ENCODE measurements at regions not wholly inside any gene's neighbourhood (a gene's known extent, or its start where the extent isn't known, plus 50 kb on each side); places are given as distances from the start of the nearest gene placed in this dataset.

DNA sequence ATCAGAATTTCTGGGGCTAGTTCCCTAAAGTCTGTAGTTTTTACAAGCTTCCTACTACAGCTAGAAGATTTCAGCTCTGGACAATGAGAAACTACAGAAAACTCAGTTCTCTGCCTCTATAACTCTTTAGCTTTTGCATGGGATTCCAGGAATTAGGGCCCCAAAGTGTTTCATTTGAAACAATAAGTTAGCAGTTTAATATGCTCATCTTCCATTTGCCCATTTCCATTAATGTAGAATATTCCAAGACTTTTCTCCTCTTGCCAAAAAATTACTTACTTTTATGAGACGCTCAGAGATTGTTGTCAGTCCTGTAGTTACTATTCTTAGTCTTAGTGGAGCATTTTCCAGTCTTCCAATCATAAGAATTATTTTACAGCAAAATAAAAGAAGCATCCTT, 719.9 kb downstream of the ADGRL2 start:
- DNase-seq (ENCODE audit: low read depth): no peak

DNA sequence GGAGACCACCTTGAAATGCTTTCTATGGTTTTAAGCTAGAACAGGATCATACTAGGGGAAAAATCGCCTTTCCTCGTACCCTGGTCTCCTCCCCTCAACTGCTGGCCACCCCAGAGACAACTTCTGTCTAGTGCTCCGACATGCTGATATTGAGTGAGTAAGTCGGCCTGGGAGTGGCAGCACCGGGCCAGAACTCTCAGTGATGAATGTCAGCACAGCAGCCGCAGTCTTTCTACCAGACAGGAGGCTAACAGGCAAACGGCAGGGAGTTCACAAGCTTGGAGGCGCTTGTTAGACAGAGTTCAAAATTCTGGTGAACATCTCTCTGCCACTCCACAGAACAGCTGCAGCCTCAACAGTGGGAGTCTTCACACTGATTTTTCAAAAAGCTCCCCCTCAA, 716.9 kb downstream of the ADGRL2 start:
- DNase-seq (ENCODE audit: low read depth): peak; percentile 5

DNA sequence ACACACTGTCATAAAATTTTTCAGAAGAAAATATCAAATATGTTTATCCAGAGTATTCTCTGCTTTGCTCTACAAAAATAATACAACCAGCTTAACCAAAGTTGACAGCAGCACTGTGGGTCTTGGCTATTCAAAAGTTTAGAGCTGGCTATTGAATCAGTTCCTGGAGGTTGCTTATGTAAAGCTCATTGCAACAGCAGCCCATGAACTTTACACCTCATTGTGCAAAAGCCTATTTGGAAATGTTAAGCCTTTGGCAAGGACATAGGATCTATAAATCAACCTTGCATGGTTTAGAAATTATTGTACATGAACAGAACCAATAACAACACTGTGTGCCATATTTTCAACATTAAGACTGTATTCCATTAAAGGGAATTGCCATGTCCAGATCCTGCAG, 714.9 kb downstream of the ADGRL2 start:
- no peak for DNase-seq (ENCODE audit: low read depth)

DNA sequence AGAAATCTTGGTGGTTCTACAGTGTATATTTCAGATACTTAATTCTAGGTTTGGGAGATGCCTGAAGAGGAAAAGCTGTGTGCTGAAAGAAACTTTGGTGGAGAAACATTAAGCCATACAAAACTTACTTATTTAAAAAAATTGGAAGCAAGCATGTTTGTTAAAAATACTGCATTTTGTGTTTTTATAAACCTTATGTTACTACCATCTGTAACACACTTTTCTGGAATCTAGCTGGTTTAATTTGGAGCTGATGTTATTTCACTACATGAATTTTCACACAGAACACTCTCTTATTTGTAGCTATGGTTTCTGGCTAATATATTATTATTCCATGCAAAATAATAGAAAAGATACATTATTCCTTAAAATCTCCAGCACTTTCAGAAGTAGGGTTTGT, 710.7 kb downstream of the ADGRL2 start:
- no peak for DNase-seq (ENCODE audit: low read depth)

DNA sequence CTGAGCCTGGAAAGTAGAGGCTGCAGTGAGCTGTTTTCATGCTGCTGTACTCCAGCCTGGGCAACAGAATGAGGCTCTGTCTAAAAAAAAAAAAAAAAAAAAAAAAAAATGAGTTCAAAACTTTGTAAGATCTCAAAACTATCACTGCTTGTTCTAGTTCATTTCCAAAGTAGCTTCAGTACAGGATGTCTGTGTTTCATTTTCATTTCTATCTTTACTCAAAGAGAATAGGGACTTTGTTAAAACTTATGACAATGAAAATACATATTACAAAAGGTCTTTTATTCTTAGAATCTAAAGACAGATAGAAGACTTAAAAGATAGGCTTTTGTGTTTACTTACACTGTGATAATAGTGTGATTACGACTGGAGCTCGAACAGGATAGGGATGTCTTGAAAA, 709.7 kb downstream of the ADGRL2 start:
- DNase-seq (ENCODE audit: low read depth): no peak

DNA sequence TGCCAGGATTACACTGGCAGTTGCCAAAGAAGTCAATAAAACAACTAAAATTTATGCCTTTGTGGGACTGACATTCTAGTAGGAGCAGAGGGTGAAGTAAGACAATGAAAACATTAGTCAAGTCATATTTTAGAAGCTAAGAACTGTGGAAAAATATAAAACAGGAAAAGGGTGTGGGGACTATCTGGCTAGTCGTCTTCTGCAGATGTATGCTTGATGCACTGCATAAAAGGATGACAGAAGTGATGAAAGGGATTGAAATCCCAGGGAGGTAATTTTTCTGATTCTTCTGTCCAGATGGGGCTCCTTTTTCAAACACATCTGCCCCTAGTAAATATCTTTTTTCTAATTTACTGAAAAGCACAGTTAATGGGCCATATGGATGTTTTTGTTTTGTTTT, 706.3 kb downstream of the ADGRL2 start:
- DNase-seq (ENCODE audit: low read depth): no peak

DNA sequence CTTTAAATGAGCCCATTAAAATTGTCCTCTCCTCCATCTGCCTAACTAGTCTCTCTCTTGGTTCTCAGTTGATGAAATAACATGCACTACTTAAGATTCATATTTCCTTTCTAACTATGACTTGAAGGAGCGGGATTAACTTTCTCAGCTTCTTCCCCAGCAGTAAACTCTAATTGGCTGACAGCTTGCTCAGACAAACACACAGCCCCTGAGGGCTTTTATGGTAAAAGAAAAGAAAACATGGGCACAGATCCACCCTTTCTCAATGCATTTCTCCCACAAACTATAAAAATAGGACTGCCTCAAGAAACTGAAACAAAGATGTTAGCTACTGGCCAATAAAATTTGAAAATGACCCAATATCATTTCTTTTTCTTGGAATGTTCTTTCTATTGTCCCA, 703.1 kb downstream of the ADGRL2 start:
- DNase-seq (ENCODE audit: low read depth): no peak

DNA sequence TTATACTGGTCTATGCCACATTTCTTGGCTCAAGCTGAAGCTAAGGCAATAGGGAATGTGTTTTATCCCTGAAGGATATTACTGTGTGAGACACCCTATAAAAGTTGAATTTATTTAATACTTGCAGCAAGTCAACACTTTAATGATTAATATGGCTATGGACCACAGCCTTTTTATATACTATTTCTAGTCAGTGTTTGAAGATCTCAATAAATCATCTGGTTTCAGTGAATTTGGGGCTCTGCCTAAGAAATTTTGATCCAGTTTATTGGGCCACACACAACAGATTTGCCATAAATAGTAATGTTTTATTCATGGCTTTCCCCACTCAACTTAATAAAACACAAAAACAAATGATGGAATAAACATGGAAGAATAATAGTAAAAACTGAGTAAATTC, 698.3 kb downstream of the ADGRL2 start:
- no peak for DNase-seq (ENCODE audit: low read depth)

DNA sequence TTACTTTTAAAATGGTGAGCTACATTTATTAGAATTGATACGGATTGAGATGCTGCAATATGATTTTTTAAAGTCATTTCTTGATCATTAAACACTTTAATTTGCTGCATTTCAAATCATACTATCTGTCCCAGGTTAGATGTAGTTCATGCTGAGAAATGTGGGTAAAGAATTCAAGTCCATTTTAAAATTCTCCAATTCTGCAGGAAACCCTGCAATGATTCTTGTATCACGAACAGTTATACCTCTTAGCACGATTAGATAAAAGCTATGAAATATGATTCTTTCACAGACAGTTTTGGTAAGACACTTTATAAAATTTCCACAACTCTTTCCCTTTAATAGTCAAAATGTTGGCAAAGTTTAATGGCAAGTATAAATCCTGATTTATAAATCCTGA, 693.4 kb downstream of the ADGRL2 start:
- no peak for DNase-seq (ENCODE audit: low read depth)

DNA sequence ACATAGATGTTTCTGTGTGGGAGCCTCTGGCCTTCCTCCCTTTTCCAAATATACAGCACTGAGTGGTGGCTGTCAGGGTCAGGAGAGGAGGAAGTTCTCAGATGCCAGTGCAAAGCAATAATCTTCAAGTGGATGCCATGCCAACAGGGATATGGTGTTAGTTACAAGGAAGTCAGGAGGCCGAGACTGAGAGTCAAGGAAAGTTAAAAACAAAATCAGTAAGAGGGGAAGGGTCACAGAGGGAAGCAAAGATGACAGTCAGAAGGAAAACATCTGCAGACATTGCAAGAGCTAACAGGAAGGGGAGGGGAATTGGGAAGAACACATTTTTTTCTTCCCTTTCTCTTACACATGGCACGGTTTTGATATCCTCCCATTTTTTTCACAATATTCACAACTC, 691.4 kb downstream of the ADGRL2 start:
- peak; percentile 7 for DNase-seq (ENCODE audit: low read depth)

DNA sequence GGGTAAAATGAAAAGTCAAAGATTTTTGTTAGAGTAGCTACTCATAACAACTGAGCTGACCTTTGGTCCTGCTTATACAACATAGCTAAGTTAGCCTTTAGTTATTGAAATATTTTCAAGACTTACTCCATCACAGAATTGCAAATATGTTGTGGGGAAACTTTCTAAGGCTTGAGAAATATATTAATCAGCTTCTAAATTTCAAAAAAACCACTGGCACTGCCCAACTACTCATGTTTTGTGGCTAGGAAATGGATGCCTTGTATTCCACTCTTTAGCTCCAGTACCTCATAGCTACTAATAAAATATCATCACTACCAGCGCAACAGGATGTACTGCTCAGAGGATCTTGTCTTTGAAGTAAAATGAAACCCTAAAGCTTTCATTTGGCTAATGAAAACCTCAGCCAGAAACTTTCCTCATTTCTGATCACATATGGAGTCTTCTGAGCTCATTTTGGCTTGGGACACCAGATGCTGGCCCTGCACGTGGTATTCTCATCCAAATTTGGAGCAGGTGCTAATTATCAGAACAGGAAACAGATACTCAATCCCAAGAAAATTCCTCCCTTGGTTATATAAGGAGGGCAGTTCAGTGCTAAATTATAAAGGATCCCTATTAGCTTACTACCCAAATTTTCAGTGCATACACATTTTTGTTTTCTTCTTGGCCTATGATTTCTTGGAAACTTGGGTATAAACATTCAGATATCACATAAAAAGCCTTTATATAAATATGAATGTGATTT, 690.7 kb downstream of the ADGRL2 start:
- no peak for DNase-seq (ENCODE audit: low read depth)

DNA sequence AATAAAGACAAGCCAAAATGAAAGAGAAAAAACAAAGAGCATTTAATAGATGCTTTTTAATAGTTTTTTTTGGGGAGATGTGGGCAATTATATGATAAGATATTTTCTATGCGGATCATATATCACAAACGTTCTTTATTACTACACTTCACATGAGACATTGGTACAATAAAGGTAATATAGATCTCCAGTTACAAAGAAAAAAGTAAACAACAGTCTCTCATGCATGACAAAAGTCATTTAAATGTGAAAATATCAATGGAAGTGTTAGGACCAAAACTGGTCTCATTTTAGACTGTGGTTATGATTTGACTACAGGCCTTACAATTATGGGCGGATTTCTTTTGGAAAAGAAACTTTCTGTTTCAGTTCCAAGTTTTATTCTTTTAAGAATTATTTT, 687.0 kb downstream of the ADGRL2 start:
- DNase-seq (ENCODE audit: low read depth): no peak

DNA sequence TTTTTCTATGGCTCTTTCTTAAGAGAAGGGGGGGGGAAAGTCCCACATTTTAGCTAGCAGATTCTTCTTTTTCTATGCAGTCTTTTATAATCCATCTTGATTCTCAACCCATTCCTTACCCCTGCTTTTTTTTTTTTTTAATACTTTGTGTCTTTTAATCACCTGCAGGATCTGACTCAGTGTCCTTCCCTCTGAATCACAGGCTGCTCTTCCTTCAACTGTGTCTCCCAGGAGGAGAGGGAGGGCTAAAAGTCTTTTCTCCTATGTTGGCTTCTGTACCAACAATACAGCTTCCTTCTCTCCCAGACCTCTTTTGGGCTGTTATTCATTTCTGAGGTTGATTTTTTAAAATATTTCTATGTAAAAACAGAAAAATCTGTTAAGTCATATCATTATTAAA, 686.2 kb downstream of the ADGRL2 start:
- peak; percentile 77 for DNase-seq (ENCODE audit: low read depth)

DNA sequence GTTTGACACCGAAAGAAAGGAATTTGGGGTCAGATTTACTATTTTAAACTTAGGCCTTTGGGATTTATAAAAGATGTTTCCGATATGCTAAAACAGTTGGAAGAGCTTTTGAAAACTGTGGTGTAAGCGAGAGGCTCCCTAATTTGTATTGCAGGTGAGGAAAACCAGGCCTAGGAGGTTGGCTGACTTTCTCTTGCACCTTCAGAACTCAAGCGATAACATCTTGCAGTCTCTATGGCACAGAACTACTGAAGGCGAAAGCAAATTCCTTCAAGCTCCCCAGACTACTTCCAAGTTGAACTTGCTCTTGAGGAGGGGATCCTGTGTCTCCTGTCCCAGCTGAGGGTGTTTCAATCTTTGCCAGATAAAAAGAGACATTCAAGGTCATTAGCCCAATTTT, 685.7 kb downstream of the ADGRL2 start:
- no peak for DNase-seq (ENCODE audit: low read depth)

DNA sequence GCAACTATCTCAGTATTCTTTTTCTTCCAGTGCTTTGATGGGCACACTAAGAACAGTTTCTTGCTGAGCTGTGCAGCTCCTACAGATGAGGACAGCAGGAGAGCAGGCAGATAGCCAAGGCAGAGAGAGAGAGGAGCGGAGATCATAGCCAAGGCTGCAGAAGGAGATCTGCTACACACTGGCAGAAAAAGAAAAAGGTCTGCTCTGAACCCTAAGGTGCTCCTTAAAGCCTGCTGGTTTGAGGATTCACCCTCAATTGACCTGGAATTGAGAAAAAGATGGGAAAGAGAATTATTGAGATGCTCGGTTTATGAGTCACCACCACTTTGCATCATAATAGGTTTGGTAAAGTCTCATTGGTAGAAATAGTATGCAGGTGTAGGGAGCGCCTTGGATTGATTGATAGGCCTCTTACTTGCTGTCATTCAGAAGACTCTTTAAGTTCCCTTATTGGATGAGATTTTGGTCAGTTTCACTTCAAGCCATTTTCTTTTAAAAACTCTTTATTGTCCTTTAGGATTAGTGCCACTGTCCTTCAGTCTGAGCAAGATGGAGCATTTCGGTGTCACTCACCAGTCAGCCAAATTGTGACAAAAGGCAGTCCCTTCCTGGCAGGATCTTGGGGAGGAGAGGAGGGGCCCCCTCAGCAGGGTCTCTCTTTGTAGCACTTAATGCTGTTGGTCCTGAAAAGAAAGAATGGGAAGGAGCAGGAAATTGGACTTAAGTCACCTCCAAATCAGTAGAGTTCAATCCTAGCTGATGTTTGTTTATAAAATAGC, 685.0 kb downstream of the ADGRL2 start:
- DNase-seq (ENCODE audit: low read depth): peak; percentile 65

DNA sequence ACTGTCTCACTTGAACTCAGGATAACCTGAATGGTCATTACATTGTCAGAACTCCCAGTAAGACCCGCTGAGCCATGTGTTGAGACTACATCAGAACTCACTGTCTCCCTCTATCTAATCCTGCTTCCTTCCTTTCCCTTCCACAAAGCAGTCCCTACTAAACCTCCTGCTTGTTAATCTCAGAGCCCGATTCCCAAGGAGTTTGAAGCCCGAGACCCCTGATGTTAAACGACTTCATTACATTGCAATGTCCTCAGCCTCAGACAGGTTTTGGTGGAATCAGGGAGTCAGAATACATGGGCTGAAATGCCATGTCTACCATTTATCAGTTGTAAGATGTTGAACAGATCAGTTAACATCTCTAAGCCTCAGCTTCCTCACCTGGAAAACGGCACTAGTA, 682.4 kb downstream of the ADGRL2 start:
- no peak for DNase-seq (ENCODE audit: low read depth)

DNA sequence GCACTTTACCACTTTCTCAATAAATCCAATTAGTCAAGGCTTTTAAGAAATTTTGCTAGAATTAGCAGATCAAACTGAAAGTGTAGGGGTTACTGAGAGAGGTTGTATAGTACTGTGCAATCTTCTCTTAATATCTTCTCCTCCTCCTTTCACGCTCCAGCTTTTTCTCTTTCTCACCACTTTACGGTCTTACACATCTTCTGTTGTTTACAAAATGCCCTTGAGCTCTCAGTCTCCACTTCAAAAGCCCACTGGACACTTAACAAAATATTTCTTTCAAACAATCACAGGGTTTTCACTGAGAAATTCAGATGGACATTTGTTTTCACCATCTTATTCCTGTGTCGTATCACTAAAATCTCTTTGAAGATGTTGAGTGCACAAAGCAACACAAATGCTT, 678.2 kb downstream of the ADGRL2 start:
- no peak for DNase-seq (ENCODE audit: low read depth)

DNA sequence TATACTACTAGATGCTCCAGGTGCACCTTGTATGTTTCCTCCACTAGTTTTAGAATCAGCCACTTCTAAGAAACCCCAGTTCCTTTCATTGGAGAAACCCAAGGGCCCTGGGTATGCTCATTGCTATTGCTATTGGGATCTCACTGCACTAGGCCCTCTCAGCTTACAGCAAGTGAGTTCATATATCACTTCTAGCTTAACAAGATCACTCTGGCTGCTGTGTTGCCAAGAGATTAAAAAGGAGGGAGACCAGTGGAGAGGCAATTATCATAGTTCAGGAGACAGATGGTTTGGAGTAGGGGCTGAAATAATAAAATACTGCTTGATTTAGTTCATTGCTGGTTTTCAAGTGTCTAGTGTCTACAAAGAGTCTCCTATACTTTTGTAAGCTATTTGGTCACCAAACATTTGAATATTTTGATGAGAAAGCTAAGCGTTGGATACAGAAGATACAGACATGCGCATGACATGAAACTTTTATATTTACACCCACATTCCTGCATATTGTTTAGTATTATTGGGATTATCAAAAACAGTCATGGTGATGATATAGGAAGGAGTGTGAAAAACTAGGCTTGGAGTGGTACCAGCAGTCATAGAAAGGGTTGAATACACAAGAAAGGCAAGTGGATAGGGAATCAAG, 671.9 kb downstream of the ADGRL2 start:
- DNase-seq (ENCODE audit: low read depth): no peak

DNA sequence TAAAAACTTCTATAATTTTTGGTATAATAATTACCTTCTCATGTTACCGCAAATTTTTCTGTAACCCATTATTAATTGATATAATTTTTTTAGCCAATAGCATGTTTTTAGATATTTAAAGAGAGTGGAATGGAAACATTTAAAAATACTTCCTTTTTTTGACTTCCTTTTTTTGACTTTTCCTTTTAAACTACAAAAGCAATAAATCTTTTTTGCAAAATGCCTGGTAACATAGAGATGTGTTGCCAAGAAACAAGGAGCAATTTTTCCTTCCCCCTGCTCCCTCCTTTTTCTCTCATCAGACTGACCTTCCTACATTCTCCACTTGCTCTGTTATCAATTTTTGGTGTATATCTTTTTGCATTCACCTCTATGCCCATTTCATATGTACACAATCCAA, 666.2 kb downstream of the ADGRL2 start:
- DNase-seq (ENCODE audit: low read depth): no peak

DNA sequence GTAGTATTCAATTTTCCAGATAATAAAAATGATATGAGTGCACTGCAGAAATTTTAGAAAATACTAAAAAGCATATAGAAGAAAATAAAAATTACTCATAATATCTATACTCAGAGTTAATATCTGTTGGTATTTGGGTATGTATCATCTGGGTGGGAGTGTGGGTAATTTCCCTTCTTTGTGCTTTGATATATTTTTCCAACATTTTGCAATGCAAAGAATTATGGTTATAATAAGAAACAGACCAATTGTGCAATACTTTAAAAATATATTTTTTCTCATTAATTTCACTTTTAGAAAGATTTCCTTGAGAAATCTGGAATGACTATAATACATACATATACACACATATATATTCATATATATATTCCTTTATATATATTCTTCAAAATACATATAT, 665.7 kb downstream of the ADGRL2 start:
- no peak for DNase-seq (ENCODE audit: low read depth)

DNA sequence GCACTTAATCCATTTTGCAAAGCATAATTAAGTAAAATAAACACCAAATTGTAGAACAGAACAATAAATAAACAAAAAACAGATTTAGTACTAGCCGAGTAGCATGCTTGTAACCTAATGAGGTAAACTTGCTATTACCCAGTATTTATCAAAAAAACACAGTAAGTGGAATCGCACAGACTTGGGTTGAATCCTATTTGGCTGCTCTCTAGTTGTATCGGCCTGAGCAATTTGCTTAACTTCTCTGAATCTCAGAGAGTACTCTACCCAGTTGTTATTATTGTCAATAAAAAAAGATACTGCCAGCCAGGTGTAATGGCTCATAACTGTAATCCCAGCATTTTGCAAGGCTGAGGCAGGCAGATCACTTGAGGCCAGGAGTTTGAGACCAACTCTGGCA, 664.3 kb downstream of the ADGRL2 start:
- DNase-seq (ENCODE audit: low read depth): no peak

DNA sequence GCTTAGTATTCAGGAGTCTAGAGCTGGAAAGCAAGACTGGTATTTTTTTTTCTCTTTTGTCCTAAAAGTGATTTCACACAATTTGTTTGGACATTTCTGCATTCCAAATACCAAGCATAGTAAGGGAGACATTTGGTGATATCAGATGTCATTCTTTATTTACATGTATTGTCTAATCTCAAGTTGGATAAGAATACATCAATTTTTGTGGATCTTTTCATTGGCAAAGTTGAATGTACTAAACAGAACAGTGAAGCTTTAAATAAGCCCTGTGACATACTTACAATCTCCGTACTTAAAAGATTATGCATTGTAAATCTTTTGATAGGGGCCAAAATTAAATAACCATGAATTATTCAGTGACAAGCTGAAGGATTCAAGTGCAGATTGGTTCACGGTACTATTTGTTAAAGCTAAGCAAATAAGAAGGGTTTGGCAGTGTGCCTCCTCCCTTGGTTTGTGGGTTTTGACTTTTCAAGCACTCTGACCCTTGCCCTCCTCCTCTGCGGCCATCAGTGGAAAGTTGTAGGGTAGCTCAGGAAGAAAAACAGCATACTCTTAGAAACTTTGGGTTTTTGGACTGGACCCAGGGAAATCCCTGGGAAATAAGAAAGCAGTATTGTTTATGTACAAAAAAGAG, 663.7 kb downstream of the ADGRL2 start:
- no peak for DNase-seq (ENCODE audit: low read depth)

Data from HT1080 (cell line).